Activated CD8-positive, alpha-beta memory T cell treated with anti-CD3 and anti-CD28 coated beads, Interleukin-2, amount 10 ng/mL, durations not matched to agents 7 days and 5 days (primary cell): ENCODE measurements at regions not wholly inside any gene's neighbourhood (a gene's known extent, or its start where the extent isn't known, plus 50 kb on each side); places are given as distances from the start of the nearest gene placed in this dataset.

ENCODE experiments used
- ATAC-seq: fragments of 150-1000 bp; cut with Tn5 transposase; one replicate; pipeline ENCODE4 v1.10.0; 2021; ENCODE audit warnings: moderate library complexity
- CTCF ChIA-PET: fragments of 350-600 bp; sonication (Branson Sonifier 250); formaldehyde crosslinking; loops from one replicate; lab custom pipeline; 2021; ENCODE audit warnings: antibody characterized with exemption; lab: Charles Lee
- DNase-seq: peaks from one replicate; pipeline ENCODE4 v3.0.0-alpha.2; 2020
- H3K27ac Mint-ChIP-seq: one replicate; pipeline ENCODE4 v1.8.0; 2021; ENCODE audit warnings: mild to moderate bottlenecking, mixed read lengths
- H3K27me3 Mint-ChIP-seq: one replicate; pipeline ENCODE4 v1.8.0; 2021; ENCODE audit warnings: mixed read lengths
- H3K36me3 Mint-ChIP-seq: one replicate; pipeline ENCODE4 v1.8.0; 2021; ENCODE audit warnings: mild to moderate bottlenecking, mixed read lengths
- H3K4me1 Mint-ChIP-seq: one replicate; pipeline ENCODE4 v1.8.0; 2021; ENCODE audit warnings: mixed read lengths
- H3K4me3 Mint-ChIP-seq: one replicate; pipeline ENCODE4 v1.8.0; 2021; ENCODE audit warnings: mild to moderate bottlenecking, moderate library complexity, mixed read lengths
- H3K9me3 Mint-ChIP-seq: one replicate; pipeline ENCODE4 v1.8.0; 2022; ENCODE audit warnings: low read depth, mixed read lengths

- no peaks in the 10 kb centered on the region for H3K9me3 Mint-ChIP-seq
- CTCF ChIA-PET = no interaction called here
Measured at GRCh38 chr5:175603987-175604739, 53.7 kb upstream of the HRH2 start.

GRCh38 chr5:175606409-175606808 lies 51.5 kb upstream of the HRH2 start:
- Mint-ChIP-seq H3K4me3 (no peak overlapping the region), H3K4me1 (peaks cover 2% of the 10 kb centered on the region), H3K36me3 (no peaks in the 10 kb centered on the region), H3K27me3 (peaks cover 50% of the 10 kb centered on the region), H3K27ac (no peak overlapping the region), H3K9me3 (no peaks in the 10 kb centered on the region)
- CTCF ChIA-PET = interaction anchor here (1.1 kb wide), 1 partner anchor 72 kb away, joined by 3 read pairs; no protein-coding TSS in a partner anchor
- no peak for ATAC-seq
- DNase-seq = no peak

More at GRCh38 chr5:175603987-175604739, 53.7 kb upstream of the HRH2 start:
- ATAC-seq (no peak), DNase-seq (no peak)
- H3K4me3 Mint-ChIP-seq = no peak overlapping the region
- H3K4me1 Mint-ChIP-seq = no peaks in the 10 kb centered on the region
- no peaks in the 10 kb centered on the region for H3K36me3 Mint-ChIP-seq
- no peak overlapping the region for H3K27ac Mint-ChIP-seq
- peaks cover 35% of the 10 kb centered on the region for H3K27me3 Mint-ChIP-seq
